ENCODE measurements at regions not wholly inside any gene's neighbourhood (a gene's known extent, or its start where the extent isn't known, plus 50 kb on each side); places are given as distances from the start of the nearest gene placed in this dataset.

- H3K36me3 ChIP-seq (replicated peaks in 1 of 2; ENCODE audit: control extremely low read depth in 1 of 2, control insufficient read depth in 1 of 2, extremely low read depth in 1 of 2, insufficient read depth in 2 of 2, low read length in 1 of 2): no peaks in the 10 kb centered on the region
- H3K27me3 ChIP-seq (replicated peaks in 1 of 4; ENCODE audit: control extremely low read depth in 1 of 4, control insufficient read depth in 3 of 4, insufficient read depth in 4 of 4, low read length in 3 of 4): no peaks in the 10 kb centered on the region
- Mint-ChIP-seq H3K4me1 (no peaks in the 10 kb centered on the region), H3K4me3 (no peak overlapping the region), H3K9me3 (ENCODE audit: insufficient read depth) (no peaks in the 10 kb centered on the region), H3K27ac (no peak overlapping the region), H3K27me3 (no peaks in the 10 kb centered on the region)
- 70% methylated on average over 8 of the region's 9 CpGs for WGBS (ENCODE audit: insufficient coverage)
- CTCF ChIA-PET: no interaction called here
- intact Hi-C loops (cut with micrococcal nuclease): no loop called here
- H3K9ac ChIP-seq (ENCODE audit: low read length): no peak overlapping the region
- H4K20me1 ChIP-seq (ENCODE audit: control insufficient read depth, insufficient read depth, low read length, poor library complexity, severe bottlenecking): no peaks in the 10 kb centered on the region
- H3K4me1 ChIP-seq (ENCODE audit: control insufficient read depth in 2 of 2, insufficient read depth in 2 of 2, low read length in 2 of 2): no peaks in the 10 kb centered on the region
- TF ChIP-seq EZH2 (IDR thresholded peaks at IDR 0.05; ENCODE audit: borderline replicate concordance, insufficient read depth, low read depth, low read length, poor library complexity, severe bottlenecking): no peak
- TF ChIP-seq CTCF (IDR thresholded peaks at IDR 0.05): no peak
- H3K9me3 ChIP-seq (ENCODE audit: control extremely low read depth in 1 of 3, control insufficient read depth in 2 of 3, insufficient read depth in 1 of 3, low read length in 2 of 3): peaks cover 0 to 13% (median 0%) of the 10 kb centered on the region in 3 donors
- H3K4me3 ChIP-seq (ENCODE audit: control extremely low read depth in 1 of 5, extremely low read depth in 1 of 5, insufficient read depth in 1 of 5, low read depth in 2 of 5, low read length in 4 of 5): no peak overlapping the region
- POLR2A ChIA-PET: no interaction called here
- H3K4me2 ChIP-seq (replicated peaks; ENCODE audit: low read depth, low read length, poor library complexity, severe bottlenecking): no peak overlapping the region
- no peaks in the 10 kb centered on the region for H3K79me2 ChIP-seq (ENCODE audit: control insufficient read depth, insufficient read depth, low read length)
- ATAC-seq (ENCODE audit: low read depth): no peak
- no peak overlapping the region for H2AFZ ChIP-seq (ENCODE audit: insufficient read depth, low read depth, low read length, poor library complexity, severe bottlenecking)
- no peak for DNase-seq
- no peak overlapping the region for H3K27ac ChIP-seq (ENCODE audit: low read length in 2 of 2)
Observed at GRCh38 chr2:2767837-2768236, 436.8 kb upstream of the MYT1L start.

GRCh38 chr2:2765839-2766495 lies 434.9 kb upstream of the MYT1L start:
- no peaks in the 10 kb centered on the region for H3K79me2 ChIP-seq (ENCODE audit: control insufficient read depth, insufficient read depth, low read length)
- H3K27me3 ChIP-seq (replicated peaks in 1 of 4; ENCODE audit: control extremely low read depth in 1 of 4, control insufficient read depth in 3 of 4, insufficient read depth in 4 of 4, low read length in 3 of 4): no peaks in the 10 kb centered on the region
- H3K4me1 Mint-ChIP-seq: no peaks in the 10 kb centered on the region
- intact Hi-C loops (cut with micrococcal nuclease): no loop called here
- H2AFZ ChIP-seq (ENCODE audit: insufficient read depth, low read depth, low read length, poor library complexity, severe bottlenecking): no peak overlapping the region
- CTCF ChIA-PET: no interaction called here
- no peak overlapping the region for H3K27ac Mint-ChIP-seq
- H3K9ac ChIP-seq (ENCODE audit: low read length): no peak overlapping the region
- H4K20me1 ChIP-seq (ENCODE audit: control insufficient read depth, insufficient read depth, low read length, poor library complexity, severe bottlenecking): no peaks in the 10 kb centered on the region
- DNase-seq (no peak), ATAC-seq (ENCODE audit: low read depth) (no peak)
- no peak overlapping the region for H3K27ac ChIP-seq (ENCODE audit: low read length in 2 of 2)
- H3K4me3 ChIP-seq (ENCODE audit: control extremely low read depth in 1 of 5, extremely low read depth in 1 of 5, insufficient read depth in 1 of 5, low read depth in 2 of 5, low read length in 4 of 5): no peak overlapping the region
- peaks cover 0 to 25% (median 0%) of the 10 kb centered on the region in 3 donors for H3K9me3 ChIP-seq (ENCODE audit: control extremely low read depth in 1 of 3, control insufficient read depth in 2 of 3, insufficient read depth in 1 of 3, low read length in 2 of 3)
- no peak overlapping the region for H3K4me2 ChIP-seq (replicated peaks; ENCODE audit: low read depth, low read length, poor library complexity, severe bottlenecking)
- POLR2A ChIA-PET: no interaction called here
- TF ChIP-seq EZH2 (IDR thresholded peaks at IDR 0.05; ENCODE audit: borderline replicate concordance, insufficient read depth, low read depth, low read length, poor library complexity, severe bottlenecking) (no peak), CTCF (IDR thresholded peaks at IDR 0.05) (no peak)
- H3K36me3 ChIP-seq (replicated peaks in 1 of 2; ENCODE audit: control extremely low read depth in 1 of 2, control insufficient read depth in 1 of 2, extremely low read depth in 1 of 2, insufficient read depth in 2 of 2, low read length in 1 of 2): no peaks in the 10 kb centered on the region
- H3K4me3 Mint-ChIP-seq: no peak overlapping the region
- 94% methylated on average over 22 of the region's 22 CpGs for WGBS (ENCODE audit: insufficient coverage)
- H3K9me3 Mint-ChIP-seq (ENCODE audit: insufficient read depth): no peaks in the 10 kb centered on the region
- no peaks in the 10 kb centered on the region for H3K27me3 Mint-ChIP-seq
- no peaks in the 10 kb centered on the region for H3K4me1 ChIP-seq (ENCODE audit: control insufficient read depth in 2 of 2, insufficient read depth in 2 of 2, low read length in 2 of 2)
